Sigmoid colon (tissue), 4 donors: ENCODE measurements at regions not wholly inside any gene's neighbourhood (a gene's known extent, or its start where the extent isn't known, plus 50 kb on each side); places are given as distances from the start of the nearest gene placed in this dataset.

Experiments
- CTCF ChIP-seq, 4 experiments: fragments of 450-650 bp in 3 of 4; fragments of 200-600 bp in 1 of 4; IDR thresholded peaks; one replicate each; pipeline ENCODE4 v1.5.1; 2016 to 2019; ENCODE audit warnings: antibody characterized with exemption in 4 of 4, mild to moderate bottlenecking in 3 of 4, moderate library complexity in 2 of 4
- EP300 ChIP-seq, 4 donors: sonication (generic); formaldehyde crosslinking; IDR thresholded peaks; one replicate each; pipeline ENCODE4 v1.6.1; 2017; ENCODE audit warnings: antibody characterized with exemption in 4 of 4

DNA sequence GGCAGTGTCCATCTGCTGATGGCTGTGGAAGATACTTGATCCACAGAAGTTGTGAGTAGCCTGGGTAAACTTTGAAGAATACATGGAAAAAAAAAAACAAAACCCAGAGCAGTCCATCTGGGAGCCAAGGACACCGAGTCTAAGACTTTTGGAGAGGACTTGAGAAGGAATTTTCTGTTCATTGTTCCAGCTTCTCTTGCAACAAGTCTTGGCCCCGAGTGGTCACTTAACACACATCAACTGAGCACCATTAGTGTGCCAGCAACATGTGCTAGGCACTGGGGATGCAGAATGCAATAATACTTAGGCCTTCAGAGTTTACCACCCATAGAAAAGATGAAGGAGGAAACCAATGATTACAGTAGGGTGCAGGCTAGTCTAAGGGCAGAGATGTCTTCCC lies 266.7 kb downstream of the EMP1 start:
- TF ChIP-seq CTCF (IDR thresholded peaks at IDR 0.05) (no peak), EP300 (IDR thresholded peaks at IDR 0.05) (no peak)
